ENCODE measurements at regions not wholly inside any gene's neighbourhood (a gene's known extent, or its start where the extent isn't known, plus 50 kb on each side); places are given as distances from the start of the nearest gene placed in this dataset.

DNA sequence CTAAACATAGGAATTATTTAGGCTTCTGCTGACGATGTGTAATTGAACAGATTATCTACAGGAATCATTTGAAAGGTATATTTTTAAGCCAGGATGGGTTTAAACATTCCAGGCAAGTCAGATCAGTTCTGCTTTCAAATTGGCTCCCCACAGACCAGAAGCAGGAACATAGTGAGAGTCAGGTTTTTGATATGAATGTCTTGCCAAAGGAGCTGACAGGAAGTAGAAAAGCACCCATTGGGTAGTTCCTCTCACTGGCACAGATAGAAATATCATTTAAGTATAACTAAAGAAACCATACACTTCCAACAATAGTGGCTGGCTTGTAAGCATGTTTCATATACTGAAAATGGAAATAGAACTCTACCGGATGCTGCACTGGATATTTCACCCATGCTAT, 95.2 kb downstream of the CLDN1 start:
- no peak overlapping the region for H4K91ac ChIP-seq (ENCODE audit: insufficient read depth, low read depth, low read length)
- H3K4me1 ChIP-seq (ENCODE audit: control insufficient read depth, insufficient read depth, low read length) = peaks cover 2% of the 10 kb centered on the region; the same call in 1 of the 2 replicates
- no peaks in the 10 kb centered on the region for H3K79me1 ChIP-seq (ENCODE audit: low read depth in 1 of 2, low read length in 2 of 2)
- no peak overlapping the region for H3K23ac ChIP-seq (ENCODE audit: low read depth, low read length)
- no peak overlapping the region for H2AK9ac ChIP-seq (replicated peaks; ENCODE audit: low read depth, low read length, poor library complexity)
- no peak overlapping the region for H3K56ac ChIP-seq (ENCODE audit: extremely low read depth, insufficient read depth, low read length)
- H3K36me3 ChIP-seq (ENCODE audit: control insufficient read depth, insufficient read depth, low read length) = no peaks in the 10 kb centered on the region
- H4K8ac ChIP-seq (ENCODE audit: low read depth in 2 of 2, low read length in 2 of 2) = no peak overlapping the region
- no peak overlapping the region for H3K14ac ChIP-seq (replicated peaks; ENCODE audit: low read depth, low read length)
- intact Hi-C loops (cut with micrococcal nuclease) (loop anchor here (5.0 kb wide), 1 partner anchor 215 kb away; no protein-coding TSS in a partner anchor), in situ Hi-C loops (cut with MboI; ENCODE audit: low sequenced_read_pairs) (no loop called here), dilution Hi-C loops (cut with HindIII; ENCODE audit: low sequenced_read_pairs, unreplicated experiment) (no loop called here)
- no peak overlapping the region for H2AK5ac ChIP-seq (ENCODE audit: low read depth, low read length)
- H3K9me1 ChIP-seq (ENCODE audit: insufficient read depth, low read length) = peaks cover 3% of the 10 kb centered on the region; the same call in 1 of the 2 replicates
- no peak overlapping the region for H2BK20ac ChIP-seq (ENCODE audit: low read depth, low read length)
- no peak overlapping the region for H2AFZ ChIP-seq (replicated peaks; ENCODE audit: low read length, poor library complexity)
- no peaks in the 10 kb centered on the region for H3K27me3 ChIP-seq (ENCODE audit: control insufficient read depth, insufficient read depth, low read length)
- no peak overlapping the region for H3K18ac ChIP-seq (ENCODE audit: low read depth, low read length)
- ChIA-PET CTCF (interaction anchor here (1.5 to 3.3 kb wide), 2 partner anchors 95 to 198 kb away, joined by 3 to 22 read pairs; partner anchors contain the start of gene CLDN1), POLR2A (ENCODE audit: unreplicated experiment) (no interaction called here)
- no peak for ATAC-seq (ENCODE audit: low read depth)
- no peak overlapping the region for H3K9ac ChIP-seq (ENCODE audit: low read depth, low read length)
- H3K4me3 ChIP-seq (ENCODE audit: insufficient read depth, low read depth, low read length) = no peak overlapping the region
- no peaks in the 10 kb centered on the region for H3K9me3 ChIP-seq (ENCODE audit: control insufficient read depth, insufficient read depth, low read length)
- H3K4me2 ChIP-seq (ENCODE audit: low read depth, low read length) = no peak overlapping the region
- DNase-seq = no peak
- H2BK15ac ChIP-seq (ENCODE audit: low read depth, low read length) = no peak overlapping the region
- H4K5ac ChIP-seq (ENCODE audit: low read depth, low read length) = no peak overlapping the region
- H2BK5ac ChIP-seq (ENCODE audit: low read depth, low read length, poor library complexity, severe bottlenecking) = no peak overlapping the region
- TF ChIP-seq BHLHE40 (IDR thresholded peaks at IDR 0.05; ENCODE audit: low read depth, low read length) (no peak), RAD21 (IDR thresholded peaks at IDR 0.05; ENCODE audit: low read length) (no peak), CEBPB (IDR thresholded peaks at IDR 0.05; ENCODE audit: low read depth, low read length) (no peak), RCOR1 (IDR thresholded peaks at IDR 0.05; ENCODE audit: insufficient replicate concordance, low read length) (no peak), MAZ (IDR thresholded peaks at IDR 0.05; ENCODE audit: borderline replicate concordance, low read depth, low read length) (no peak), FOS (IDR thresholded peaks at IDR 0.05; ENCODE audit: low read depth, low read length) (no peak), RFX5 (IDR thresholded peaks at IDR 0.05; ENCODE audit: low read depth, low read length) (no peak)
- H2BK120ac ChIP-seq (ENCODE audit: low read depth, low read length) = peak overlapping the region; percentile 11; the same call in 1 of the 2 replicates
- H4K20me1 ChIP-seq (ENCODE audit: insufficient read depth, low read length) = no peaks in the 10 kb centered on the region
- no CpG with 5 or more reads among the region's 2 CpGs for WGBS, 2 experiments (ENCODE audit: extremely low coverage in 2 of 2, insufficient read length in 1 of 2)
- no peak overlapping the region for H3K27ac ChIP-seq (ENCODE audit: insufficient read depth, low read length)
- no TSS peak for BruUV-seq (replicated peaks)
- H3K4ac ChIP-seq (ENCODE audit: low read depth, low read length) = no peak overlapping the region
